ENCODE measurements at regions not wholly inside any gene's neighbourhood (a gene's known extent, or its start where the extent isn't known, plus 50 kb on each side); places are given as distances from the start of the nearest gene placed in this dataset.

GRCh38 chr1:208888376-208888775, 644.2 kb upstream of the PLXNA2 start:
- TF ChIP-seq RAD21 (conservative IDR thresholded peaks at IDR 0.05) (no peak), MXI1 (conservative IDR thresholded peaks at IDR 0.05; ENCODE audit: poor library complexity, severe bottlenecking) (no peak), REST (IDR thresholded peaks at IDR 0.05; ENCODE audit: borderline replicate concordance) (no peak), CTCF (IDR thresholded peaks at IDR 0.05; ENCODE audit: poor library complexity, severe bottlenecking) (no peak), TAF1 (IDR thresholded peaks at IDR 0.05; ENCODE audit: low read depth) (no peak), EP300 (conservative IDR thresholded peaks at IDR 0.05; ENCODE audit: poor library complexity, severe bottlenecking) (no peak), EZH2 (IDR thresholded peaks at IDR 0.05; ENCODE audit: borderline replicate concordance, insufficient read depth, low read length, poor library complexity, severe bottlenecking) (no peak), POLR2AphosphoS5 (IDR thresholded peaks at IDR 0.05) (no peak), SMC3 (conservative IDR thresholded peaks at IDR 0.05; ENCODE audit: poor library complexity) (no peak)
